Activated naive CD8-positive, alpha-beta T cell treated with anti-CD3 and anti-CD28 coated beads for 36 hours (primary cell): ENCODE measurements at regions not wholly inside any gene's neighbourhood (a gene's known extent, or its start where the extent isn't known, plus 50 kb on each side); places are given as distances from the start of the nearest gene placed in this dataset.
A peak's percentile ranks its signal among the peaks of the same experiment; 100 is the strongest.
"Not testable (repeated sequence)": the region's sequence is repeated elsewhere in the genome, so short reads cannot be mapped to it uniquely, and the experiment has no call there.

Experiments used
- DNase-seq: peaks from one replicate; pipeline ENCODE4 v3.0.0; 2021
- H3K27ac Mint-ChIP-seq: one replicate; pipeline ENCODE4 v1.8.0; 2022; ENCODE audit warnings: mild to moderate bottlenecking, moderate library complexity, mixed read lengths
- H3K27me3 Mint-ChIP-seq: one replicate; pipeline ENCODE4 v1.8.0; 2022; ENCODE audit warnings: mild to moderate bottlenecking, mixed read lengths
- H3K36me3 Mint-ChIP-seq: one replicate; pipeline ENCODE4 v1.8.0; 2021; ENCODE audit warnings: mild to moderate bottlenecking, mixed read lengths
- H3K4me1 Mint-ChIP-seq: one replicate; pipeline ENCODE4 v1.8.0; 2021; ENCODE audit warnings: mixed read lengths
- H3K4me3 Mint-ChIP-seq: one replicate; pipeline ENCODE4 v1.8.0; 2022; ENCODE audit warnings: mild to moderate bottlenecking, moderate library complexity, mixed read lengths
- H3K9me3 Mint-ChIP-seq: one replicate; pipeline ENCODE4 v1.8.0; 2022; ENCODE audit warnings: mixed read lengths

DNA sequence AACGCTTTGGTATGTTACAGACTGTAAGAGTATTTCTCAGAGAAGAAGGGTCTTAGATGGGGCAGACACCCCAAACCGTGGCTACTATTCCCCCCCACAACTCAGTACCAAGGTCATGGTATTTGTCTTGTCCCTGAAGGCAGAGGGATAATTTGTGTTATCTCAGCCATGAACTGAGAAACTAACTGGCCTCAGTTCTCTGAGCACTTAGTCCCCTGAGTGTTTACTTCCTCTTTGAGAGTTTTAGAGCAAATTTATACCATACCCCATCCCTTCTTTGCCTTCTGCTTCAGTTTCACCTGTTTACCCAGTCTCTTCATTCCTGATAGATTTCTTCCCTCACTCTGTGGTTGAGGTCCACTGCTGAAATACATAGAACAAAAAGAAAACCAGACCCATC lies 183.9 kb downstream of the LRRC70 start:
- H3K4me1 Mint-ChIP-seq: no peaks in the 10 kb centered on the region
- H3K27me3 Mint-ChIP-seq: no peaks in the 10 kb centered on the region
- no peaks in the 10 kb centered on the region for H3K9me3 Mint-ChIP-seq
- no peak overlapping the region for H3K27ac Mint-ChIP-seq
- H3K4me3 Mint-ChIP-seq: no peak overlapping the region
- no peaks in the 10 kb centered on the region for H3K36me3 Mint-ChIP-seq
- no peak for DNase-seq

GRCh38 chr5:62757686-62758085 lies 179.1 kb downstream of the LRRC70 start:
- H3K4me1 Mint-ChIP-seq, H3K27ac Mint-ChIP-seq, H3K36me3 Mint-ChIP-seq, H3K4me3 Mint-ChIP-seq, DNase-seq, H3K9me3 Mint-ChIP-seq, H3K27me3 Mint-ChIP-seq: not testable (repeated sequence)

DNA sequence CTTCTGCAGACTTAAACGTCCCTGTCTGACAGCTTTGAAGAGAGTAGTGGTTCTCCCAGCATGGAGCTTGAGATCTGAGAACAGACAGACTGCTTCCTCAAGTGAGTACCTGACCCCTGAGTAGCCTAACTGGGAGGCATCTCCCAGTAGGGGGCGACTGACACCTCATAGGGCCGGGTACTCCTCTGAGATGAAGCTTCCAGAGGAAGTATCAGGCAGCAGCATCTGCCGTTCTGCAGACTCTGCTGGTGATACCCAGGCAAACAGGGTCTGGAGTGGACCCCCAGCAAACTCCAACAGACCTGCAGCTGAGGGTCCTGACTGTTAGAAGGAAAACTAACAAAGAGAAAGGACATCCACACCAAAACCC lies 174.4 kb downstream of the LRRC70 start:
- H3K27me3 Mint-ChIP-seq, H3K36me3 Mint-ChIP-seq, H3K4me1 Mint-ChIP-seq, H3K27ac Mint-ChIP-seq, H3K9me3 Mint-ChIP-seq, DNase-seq, H3K4me3 Mint-ChIP-seq: not testable (repeated sequence)

DNA sequence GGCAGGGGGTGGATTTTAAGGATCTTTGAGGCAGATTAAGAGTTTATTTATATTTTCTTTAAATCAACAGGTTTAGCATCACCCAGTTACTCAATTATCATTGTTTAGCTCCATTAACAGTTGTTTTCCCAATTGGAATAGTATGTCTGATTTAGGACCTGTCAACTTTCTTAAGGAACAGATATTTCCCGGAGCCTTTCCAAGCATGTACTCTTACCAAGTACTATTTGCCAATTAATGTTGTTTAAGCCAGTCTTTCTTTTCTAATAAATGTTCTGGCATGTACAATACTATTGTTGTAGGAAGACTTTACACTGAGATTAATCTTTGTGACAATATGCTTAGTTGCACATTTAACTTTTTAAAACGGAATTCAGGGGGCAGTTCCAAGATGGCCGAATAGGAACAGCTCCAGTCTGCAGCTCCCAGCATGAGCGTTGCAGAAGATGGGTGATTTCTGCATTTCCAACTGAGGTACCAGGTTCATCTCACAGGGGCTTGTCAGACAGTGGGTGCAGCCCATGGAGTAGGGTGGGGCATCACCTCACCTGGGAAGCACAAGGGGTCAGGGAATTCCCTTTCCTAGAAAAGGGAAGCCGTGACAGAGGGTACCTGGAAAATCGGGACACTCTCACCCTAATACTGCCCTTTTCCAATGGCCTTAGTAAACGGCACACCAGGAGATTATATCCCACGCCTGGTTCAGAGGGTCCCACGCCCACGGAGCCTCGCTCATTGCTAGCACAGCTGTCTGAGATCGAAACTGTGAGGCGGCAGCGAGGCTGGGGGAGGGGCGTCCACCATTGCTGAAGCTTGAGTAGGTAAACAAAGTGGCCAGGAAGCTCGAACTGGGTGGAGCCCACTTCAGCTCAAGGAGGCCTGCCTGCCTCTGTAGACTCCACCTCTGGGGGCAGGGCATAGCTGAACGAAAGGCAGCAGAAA lies 173.7 kb downstream of the LRRC70 start:
- H3K36me3 Mint-ChIP-seq, DNase-seq, H3K27me3 Mint-ChIP-seq, H3K9me3 Mint-ChIP-seq, H3K4me3 Mint-ChIP-seq, H3K27ac Mint-ChIP-seq, H3K4me1 Mint-ChIP-seq: not testable (repeated sequence)

GRCh38 chr5:62742207-62742606 lies 163.6 kb downstream of the LRRC70 start:
- no peak overlapping the region for H3K27ac Mint-ChIP-seq
- no peak for DNase-seq
- H3K9me3 Mint-ChIP-seq: no peaks in the 10 kb centered on the region
- H3K27me3 Mint-ChIP-seq: no peaks in the 10 kb centered on the region
- H3K4me3 Mint-ChIP-seq: no peak overlapping the region
- H3K36me3 Mint-ChIP-seq: no peaks in the 10 kb centered on the region
- no peaks in the 10 kb centered on the region for H3K4me1 Mint-ChIP-seq

DNA sequence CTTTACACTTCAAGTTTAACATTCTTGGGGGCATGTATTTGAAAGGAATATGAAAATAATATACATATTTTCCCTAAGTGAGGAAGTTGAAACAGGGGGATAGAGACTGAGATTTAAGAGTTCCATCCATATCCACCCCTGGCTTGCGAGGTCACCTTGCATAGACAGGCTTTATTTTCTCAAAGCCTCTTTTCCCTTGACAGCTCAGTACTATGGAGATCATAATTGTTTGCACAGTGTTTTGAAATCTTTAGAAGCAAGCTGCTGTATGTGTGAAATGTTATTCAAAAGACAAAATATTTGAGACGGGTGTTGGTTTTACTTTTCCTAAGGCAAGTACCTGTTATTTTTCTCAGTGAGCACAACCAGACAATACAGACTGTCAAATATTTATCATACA lies 163.1 kb downstream of the LRRC70 start:
- no peaks in the 10 kb centered on the region for H3K4me1 Mint-ChIP-seq
- no peak for DNase-seq
- no peaks in the 10 kb centered on the region for H3K27me3 Mint-ChIP-seq
- H3K36me3 Mint-ChIP-seq: no peaks in the 10 kb centered on the region
- H3K4me3 Mint-ChIP-seq: no peak overlapping the region
- H3K9me3 Mint-ChIP-seq: no peaks in the 10 kb centered on the region
- H3K27ac Mint-ChIP-seq: no peak overlapping the region

DNA sequence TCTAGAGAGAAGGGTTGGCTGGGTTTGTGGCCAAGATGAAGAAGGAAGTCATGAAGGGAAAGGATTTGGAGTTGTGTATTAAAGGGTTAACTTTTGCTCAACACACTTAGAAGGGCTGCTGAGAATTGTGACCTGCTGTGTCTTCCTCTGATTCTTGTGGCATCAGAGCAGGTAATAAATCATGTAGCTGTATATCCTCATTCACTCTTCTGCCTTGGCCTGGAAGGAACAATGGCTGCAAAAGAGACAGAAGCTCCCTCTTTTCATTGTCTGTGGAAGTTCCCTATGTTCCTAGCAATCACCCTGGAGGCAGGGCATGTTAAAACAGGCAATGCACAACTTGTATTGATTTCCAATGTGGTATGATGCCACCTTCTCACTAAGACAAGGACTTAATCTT lies 159.1 kb downstream of the LRRC70 start:
- Mint-ChIP-seq H3K9me3 (no peaks in the 10 kb centered on the region), H3K4me3 (no peak overlapping the region), H3K36me3 (no peaks in the 10 kb centered on the region), H3K4me1 (no peaks in the 10 kb centered on the region), H3K27me3 (no peaks in the 10 kb centered on the region), H3K27ac (no peak overlapping the region)
- no peak for DNase-seq

DNA sequence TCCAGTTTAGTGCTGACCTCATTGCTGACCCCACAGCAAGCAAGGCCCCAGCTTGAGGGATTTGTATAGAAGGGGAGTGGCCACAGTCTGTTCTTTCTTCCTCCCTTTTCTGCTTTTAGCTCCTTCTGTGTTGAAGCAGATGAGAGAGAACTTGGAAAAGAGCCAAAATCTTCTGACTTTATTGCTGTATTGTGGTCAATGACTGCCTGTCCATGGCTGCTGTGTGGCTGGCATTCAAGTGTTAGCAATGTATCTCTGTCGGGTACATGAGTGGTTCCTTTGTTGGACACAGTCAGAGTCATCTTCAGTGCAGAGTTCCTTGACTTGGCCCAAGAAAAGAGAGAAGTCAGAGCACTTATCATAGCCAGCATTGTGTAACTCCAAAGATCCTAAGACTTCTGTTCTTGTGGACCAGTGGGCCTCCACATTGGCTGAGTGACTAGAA lies 154.1 kb downstream of the LRRC70 start:
- Mint-ChIP-seq H3K36me3 (no peaks in the 10 kb centered on the region), H3K4me1 (no peaks in the 10 kb centered on the region), H3K27me3 (no peaks in the 10 kb centered on the region), H3K9me3 (no peaks in the 10 kb centered on the region), H3K4me3 (no peak overlapping the region), H3K27ac (no peak overlapping the region)
- DNase-seq: no peak

DNA sequence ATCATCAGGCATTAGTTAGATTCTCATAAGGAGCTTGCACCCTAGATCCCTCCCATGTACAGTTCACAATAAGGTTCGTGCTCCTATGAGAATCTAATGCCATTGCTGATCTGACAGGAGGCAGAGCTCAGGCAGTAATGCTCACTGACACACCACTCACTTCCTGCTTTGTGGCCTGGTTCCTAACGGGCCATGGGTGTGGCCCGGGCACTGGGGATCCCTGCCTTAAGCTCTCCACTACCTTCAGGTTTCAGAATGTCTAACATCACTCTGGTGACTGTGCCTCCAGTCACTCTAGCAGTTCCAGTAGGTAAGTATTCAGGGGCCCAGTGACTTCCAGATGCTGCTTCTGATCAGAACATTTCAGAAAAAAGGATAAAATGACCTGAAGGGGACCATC lies 152.4 kb downstream of the LRRC70 start:
- Mint-ChIP-seq H3K27me3 (no peaks in the 10 kb centered on the region), H3K9me3 (no peaks in the 10 kb centered on the region), H3K36me3 (no peaks in the 10 kb centered on the region), H3K4me3 (no peak overlapping the region), H3K27ac (no peak overlapping the region), H3K4me1 (no peaks in the 10 kb centered on the region)
- no peak for DNase-seq

- Mint-ChIP-seq H3K27me3 (no peaks in the 10 kb centered on the region), H3K27ac (no peak overlapping the region), H3K36me3 (no peaks in the 10 kb centered on the region), H3K4me1 (no peaks in the 10 kb centered on the region), H3K9me3 (no peaks in the 10 kb centered on the region), H3K4me3 (no peak overlapping the region)
- DNase-seq: no peak
These were observed 151.1 kb downstream of the LRRC70 start for GRCh38 chr5:62729675-62730074.

DNA sequence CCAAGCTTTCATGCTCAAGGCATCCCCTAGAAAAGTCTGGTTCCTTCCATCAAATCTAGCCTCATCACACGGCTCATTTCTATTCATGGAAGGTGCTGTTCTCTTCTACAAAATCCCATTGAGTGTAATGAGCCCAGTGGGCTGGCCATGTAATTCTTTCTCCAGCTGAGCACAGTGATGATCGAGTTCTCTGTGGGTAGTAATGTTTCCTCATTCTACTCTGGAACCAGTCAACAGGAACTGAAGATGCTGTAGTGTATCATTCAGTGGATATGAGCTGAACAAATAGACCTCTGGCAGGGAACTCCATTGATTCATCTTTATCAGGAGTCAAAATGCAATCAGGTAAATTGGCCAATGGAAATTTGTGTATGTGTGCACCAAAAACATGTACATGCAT lies 149.2 kb downstream of the LRRC70 start:
- Mint-ChIP-seq H3K27ac (no peak overlapping the region), H3K27me3 (no peaks in the 10 kb centered on the region), H3K36me3 (no peaks in the 10 kb centered on the region), H3K9me3 (no peaks in the 10 kb centered on the region), H3K4me1 (no peaks in the 10 kb centered on the region), H3K4me3 (no peak overlapping the region)
- DNase-seq: no peak

- Mint-ChIP-seq H3K27ac (no peak overlapping the region), H3K27me3 (peaks cover 4% of the 10 kb centered on the region), H3K4me1 (no peaks in the 10 kb centered on the region), H3K4me3 (no peak overlapping the region), H3K36me3 (no peaks in the 10 kb centered on the region), H3K9me3 (no peaks in the 10 kb centered on the region)
- no peak for DNase-seq
These were observed 148.6 kb downstream of the LRRC70 start for GRCh38 chr5:62727184-62727583.

- H3K27ac Mint-ChIP-seq: no peak overlapping the region
- H3K4me1 Mint-ChIP-seq: no peaks in the 10 kb centered on the region
- peaks cover 10% of the 10 kb centered on the region for H3K27me3 Mint-ChIP-seq
- H3K36me3 Mint-ChIP-seq: no peaks in the 10 kb centered on the region
- DNase-seq: no peak
- H3K9me3 Mint-ChIP-seq: no peaks in the 10 kb centered on the region
- no peak overlapping the region for H3K4me3 Mint-ChIP-seq
These were observed 143.7 kb downstream of the LRRC70 start for GRCh38 chr5:62722360-62722759.

DNA sequence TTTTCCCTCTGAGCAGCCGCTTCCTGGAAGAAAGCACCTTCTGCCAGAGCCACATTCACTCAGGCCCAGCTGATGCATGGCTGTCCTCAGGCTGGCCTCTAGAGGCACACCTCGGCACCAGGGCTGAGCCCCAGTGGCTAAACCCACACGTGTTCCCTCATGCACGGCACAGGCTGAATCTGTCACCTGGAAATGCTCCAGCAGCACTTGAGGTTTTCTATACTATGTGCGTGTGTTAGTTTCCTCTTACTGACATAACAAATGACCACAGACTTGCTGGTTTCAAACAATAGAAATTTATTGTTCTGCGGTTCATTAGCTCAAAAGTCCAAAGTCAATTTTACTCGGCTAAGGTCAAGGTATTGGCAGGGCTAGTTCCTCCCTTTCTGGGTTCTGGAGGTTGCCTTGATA lies 141.4 kb downstream of the LRRC70 start:
- H3K27ac Mint-ChIP-seq: no peak overlapping the region
- H3K27me3 Mint-ChIP-seq: peaks cover 13% of the 10 kb centered on the region
- no peak overlapping the region for H3K4me3 Mint-ChIP-seq
- peak; percentile 6 for DNase-seq
- H3K9me3 Mint-ChIP-seq: no peaks in the 10 kb centered on the region
- H3K4me1 Mint-ChIP-seq: no peaks in the 10 kb centered on the region
- no peaks in the 10 kb centered on the region for H3K36me3 Mint-ChIP-seq

GRCh38 chr5:62719061-62719720 lies 140.6 kb downstream of the LRRC70 start:
- Mint-ChIP-seq H3K4me1 (no peaks in the 10 kb centered on the region), H3K27me3 (peaks cover 13% of the 10 kb centered on the region), H3K36me3 (no peaks in the 10 kb centered on the region), H3K27ac (no peak overlapping the region), H3K4me3 (no peak overlapping the region), H3K9me3 (no peaks in the 10 kb centered on the region)
- DNase-seq: no peak

GRCh38 chr5:62718324-62718723 lies 139.7 kb downstream of the LRRC70 start:
- no peak for DNase-seq
- H3K4me1 Mint-ChIP-seq: no peaks in the 10 kb centered on the region
- H3K9me3 Mint-ChIP-seq: no peaks in the 10 kb centered on the region
- H3K36me3 Mint-ChIP-seq: no peaks in the 10 kb centered on the region
- no peak overlapping the region for H3K4me3 Mint-ChIP-seq
- no peak overlapping the region for H3K27ac Mint-ChIP-seq
- H3K27me3 Mint-ChIP-seq: peaks cover 13% of the 10 kb centered on the region
